Nephron (organoid): ENCODE measurements at regions not wholly inside any gene's neighbourhood (a gene's known extent, or its start where the extent isn't known, plus 50 kb on each side); places are given as distances from the start of the nearest gene placed in this dataset.

ENCODE experiments used
- H3K27ac Mint-ChIP-seq, 3 experiments: 2 replicates each; pipeline ENCODE4 v1.8.0; 2020; ENCODE audit warnings: mixed read lengths in 3 of 3, mild to moderate bottlenecking in 2 of 3, moderate library complexity in 1 of 3
- H3K27me3 Mint-ChIP-seq: 2 replicates; pipeline ENCODE4 v1.8.0; 2021; ENCODE audit warnings: low read depth, mild to moderate bottlenecking, moderate library complexity, mixed read lengths
- H3K36me3 Mint-ChIP-seq: 2 replicates; pipeline ENCODE4 v1.8.0; 2020; ENCODE audit warnings: low read depth, mixed read lengths
- H3K4me1 Mint-ChIP-seq: 2 replicates; pipeline ENCODE4 v1.8.0; 2020; ENCODE audit warnings: mixed read lengths
- H3K4me3 Mint-ChIP-seq, 3 experiments: 2 replicates each; pipeline ENCODE4 v1.8.0; 2020; ENCODE audit warnings: mild to moderate bottlenecking in 3 of 3, mixed read lengths in 3 of 3, moderate library complexity in 2 of 3
- H3K9me3 Mint-ChIP-seq: 2 replicates; pipeline ENCODE4 v1.8.0; 2020; ENCODE audit warnings: mixed read lengths
- TF ChIP-seq, protein P1 (sequence below), 3 experiments: fragments of 200-600 bp; sonication (generic); IDR thresholded peaks; one replicate each; pipeline ENCODE4 v1.5.0; 2021; ENCODE audit warnings: antibody characterized with exemption in 3 of 3; ENCODE audit not compliant: unreplicated experiment in 3 of 3

DNA sequence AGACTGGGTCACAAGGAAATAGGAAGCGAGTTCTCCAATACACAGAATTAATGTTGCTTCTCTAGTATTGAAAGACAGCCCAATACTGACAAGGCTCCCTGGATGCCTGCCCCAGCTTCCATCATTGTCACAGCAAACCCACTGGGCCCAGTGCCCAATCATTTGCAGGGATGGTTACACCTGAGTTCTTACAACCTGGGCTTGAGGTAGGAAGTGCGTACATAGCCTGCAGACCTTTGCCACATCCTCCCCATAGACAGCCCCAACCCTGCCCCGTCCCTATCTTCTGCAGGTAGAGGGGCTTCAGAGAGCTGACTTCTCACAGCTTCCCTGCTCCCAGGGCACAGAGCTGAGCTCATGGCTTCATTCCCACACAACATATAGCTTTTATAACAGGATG is 108.1 kb upstream of the UBL3 start:
- Mint-ChIP-seq H3K9me3 (peaks cover 1% of the 10 kb centered on the region), H3K27me3 (peaks cover 9% of the 10 kb centered on the region), H3K36me3 (no peaks in the 10 kb centered on the region), H3K4me1 (peaks cover 11% of the 10 kb centered on the region), H3K27ac (no peak overlapping the region), H3K4me3 (no peak overlapping the region)
- TF ChIP-seq, protein P1, sequence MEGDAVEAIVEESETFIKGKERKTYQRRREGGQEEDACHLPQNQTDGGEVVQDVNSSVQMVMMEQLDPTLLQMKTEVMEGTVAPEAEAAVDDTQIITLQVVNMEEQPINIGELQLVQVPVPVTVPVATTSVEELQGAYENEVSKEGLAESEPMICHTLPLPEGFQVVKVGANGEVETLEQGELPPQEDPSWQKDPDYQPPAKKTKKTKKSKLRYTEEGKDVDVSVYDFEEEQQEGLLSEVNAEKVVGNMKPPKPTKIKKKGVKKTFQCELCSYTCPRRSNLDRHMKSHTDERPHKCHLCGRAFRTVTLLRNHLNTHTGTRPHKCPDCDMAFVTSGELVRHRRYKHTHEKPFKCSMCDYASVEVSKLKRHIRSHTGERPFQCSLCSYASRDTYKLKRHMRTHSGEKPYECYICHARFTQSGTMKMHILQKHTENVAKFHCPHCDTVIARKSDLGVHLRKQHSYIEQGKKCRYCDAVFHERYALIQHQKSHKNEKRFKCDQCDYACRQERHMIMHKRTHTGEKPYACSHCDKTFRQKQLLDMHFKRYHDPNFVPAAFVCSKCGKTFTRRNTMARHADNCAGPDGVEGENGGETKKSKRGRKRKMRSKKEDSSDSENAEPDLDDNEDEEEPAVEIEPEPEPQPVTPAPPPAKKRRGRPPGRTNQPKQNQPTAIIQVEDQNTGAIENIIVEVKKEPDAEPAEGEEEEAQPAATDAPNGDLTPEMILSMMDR (IDR thresholded peaks at IDR 0.05; ENCODE audit: unreplicated experiment in 3 of 3) = no peak

DNA sequence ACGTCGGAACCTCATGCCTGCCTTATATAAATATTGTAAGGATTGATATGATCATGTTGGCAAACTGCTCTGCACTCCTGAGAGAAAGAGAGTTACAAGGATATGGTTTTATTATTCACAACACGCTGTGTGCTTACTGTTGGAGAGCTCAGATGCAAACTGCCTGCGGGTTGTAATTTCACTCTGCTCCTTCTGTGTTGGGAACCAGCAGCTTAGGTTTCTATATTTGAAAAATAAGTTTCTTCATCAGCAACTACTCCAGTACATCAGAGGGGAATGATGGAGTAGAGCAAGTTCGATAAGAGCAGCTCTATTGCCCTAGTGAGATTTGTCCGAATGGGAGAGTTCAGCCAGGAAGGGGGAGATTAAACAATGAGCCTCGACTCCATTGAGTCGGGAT is 106.9 kb upstream of the UBL3 start:
- peaks cover 9% of the 10 kb centered on the region for H3K27me3 Mint-ChIP-seq
- H3K4me1 Mint-ChIP-seq = peaks cover 11% of the 10 kb centered on the region
- H3K9me3 Mint-ChIP-seq = no peaks in the 10 kb centered on the region
- TF ChIP-seq, protein P1 (IDR thresholded peaks at IDR 0.05; ENCODE audit: unreplicated experiment in 3 of 3) = no peak
- no peak overlapping the region for H3K27ac Mint-ChIP-seq
- no peak overlapping the region for H3K4me3 Mint-ChIP-seq
- H3K36me3 Mint-ChIP-seq = no peaks in the 10 kb centered on the region

DNA sequence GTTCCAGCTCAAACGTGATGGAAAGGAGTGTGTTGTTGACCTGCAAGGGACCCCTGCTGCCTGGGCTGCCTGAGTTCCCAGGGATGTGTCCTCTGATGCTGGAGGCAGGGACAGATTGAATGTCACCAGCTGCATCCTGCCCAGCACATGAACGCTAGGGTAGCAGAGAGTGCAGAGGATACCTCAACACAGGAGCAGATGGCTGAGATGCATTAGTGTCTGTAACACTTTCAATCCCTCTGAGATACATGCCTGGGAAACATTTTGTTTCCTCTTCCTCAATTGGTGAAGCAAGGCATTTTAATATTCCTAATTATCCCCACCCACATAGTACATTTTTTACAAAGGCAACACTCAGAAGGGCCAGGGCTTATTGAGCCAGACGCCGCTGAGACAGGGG is 106.4 kb upstream of the UBL3 start:
- no peaks in the 10 kb centered on the region for H3K36me3 Mint-ChIP-seq
- H3K27ac Mint-ChIP-seq = no peak overlapping the region
- H3K9me3 Mint-ChIP-seq = no peaks in the 10 kb centered on the region
- H3K4me3 Mint-ChIP-seq = no peak overlapping the region
- H3K4me1 Mint-ChIP-seq = peaks cover 11% of the 10 kb centered on the region
- TF ChIP-seq, protein P1 (IDR thresholded peaks at IDR 0.05; ENCODE audit: unreplicated experiment in 3 of 3) = no peak
- H3K27me3 Mint-ChIP-seq = peaks cover 9% of the 10 kb centered on the region

DNA sequence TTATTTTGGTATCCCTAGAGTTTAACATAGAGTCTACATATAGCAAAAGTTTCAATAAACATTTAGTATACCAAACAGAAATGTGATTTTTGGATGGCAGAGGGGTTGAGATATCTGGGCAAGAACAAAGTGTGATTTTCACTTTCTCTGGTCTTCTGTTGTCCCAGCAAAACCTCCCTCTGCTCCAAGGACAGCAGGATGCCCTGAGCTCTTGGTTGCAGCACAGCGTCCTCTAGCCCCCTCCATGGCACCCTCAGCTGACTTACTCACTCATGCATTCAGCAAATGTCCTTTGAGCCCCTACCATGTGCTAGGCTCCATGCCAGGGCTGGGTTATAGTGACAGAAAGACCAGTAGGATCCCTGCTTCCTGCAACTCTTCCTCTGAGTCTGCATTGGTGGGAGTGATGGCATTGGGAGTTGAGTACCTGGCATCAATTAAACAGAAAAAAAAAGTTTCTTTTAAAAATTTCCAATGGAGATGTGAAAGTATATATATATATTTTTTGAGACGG is 104.8 kb upstream of the UBL3 start:
- Mint-ChIP-seq H3K4me3 (no peak overlapping the region), H3K27ac (no peak overlapping the region), H3K27me3 (peaks cover 13% of the 10 kb centered on the region), H3K36me3 (no peaks in the 10 kb centered on the region), H3K4me1 (peaks cover 11% of the 10 kb centered on the region), H3K9me3 (no peaks in the 10 kb centered on the region)
- TF ChIP-seq, protein P1 (IDR thresholded peaks at IDR 0.05; ENCODE audit: unreplicated experiment in 3 of 3) = no peak

DNA sequence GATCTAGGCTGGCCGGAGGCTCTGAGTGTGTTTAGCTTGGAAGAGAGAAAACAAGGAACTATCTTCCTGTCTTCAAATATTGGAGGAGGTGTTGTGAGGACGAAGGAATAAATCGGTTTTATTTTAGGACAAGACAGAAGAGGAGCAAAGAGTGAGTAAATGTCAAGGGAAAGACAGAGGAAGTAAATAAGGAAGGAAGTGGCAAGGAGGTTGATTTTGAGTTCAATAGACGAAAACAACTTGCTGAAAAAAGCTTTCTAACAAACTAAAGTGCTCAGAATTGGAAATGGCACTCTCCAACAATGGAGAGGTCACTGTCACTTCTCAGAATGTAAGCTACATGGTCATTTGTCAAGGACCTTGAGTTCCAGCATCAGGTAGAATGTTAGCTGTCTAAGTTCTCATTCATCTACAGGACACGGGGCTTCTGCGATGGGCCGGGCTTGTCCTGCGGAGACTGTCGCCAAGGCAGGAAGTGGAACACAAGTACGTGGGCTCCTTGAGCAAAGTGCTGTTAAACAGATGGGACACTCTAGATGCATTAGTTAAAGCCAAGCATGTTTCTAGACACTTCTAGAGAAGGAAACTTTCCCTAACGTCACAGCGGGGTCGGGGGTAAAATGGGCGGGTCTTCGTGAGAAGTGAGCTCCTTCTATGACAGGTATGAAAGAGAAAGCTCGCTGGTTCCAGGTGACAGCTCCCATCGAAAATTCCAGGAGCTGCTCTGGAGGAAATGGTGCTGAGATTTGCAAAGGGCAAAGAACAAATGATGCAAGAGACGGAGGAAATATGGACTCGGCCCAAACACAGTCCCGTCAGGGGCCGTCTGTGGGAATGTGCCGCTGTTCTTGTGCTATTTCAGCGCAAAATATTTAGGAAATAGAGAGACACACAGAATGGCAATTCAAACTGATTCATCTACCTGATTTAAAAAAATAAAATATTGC is 103.9 kb upstream of the UBL3 start:
- H3K27me3 Mint-ChIP-seq = peaks cover 10% of the 10 kb centered on the region
- no peaks in the 10 kb centered on the region for H3K9me3 Mint-ChIP-seq
- no peaks in the 10 kb centered on the region for H3K36me3 Mint-ChIP-seq
- TF ChIP-seq, protein P1 (IDR thresholded peaks at IDR 0.05; ENCODE audit: unreplicated experiment in 3 of 3) = no peak
- no peak overlapping the region for H3K27ac Mint-ChIP-seq
- peaks cover 19% of the 10 kb centered on the region for H3K4me1 Mint-ChIP-seq
- no peak overlapping the region for H3K4me3 Mint-ChIP-seq
